HepG2 (cell line): ENCODE measurements at regions not wholly inside any gene's neighbourhood (a gene's known extent, or its start where the extent isn't known, plus 50 kb on each side); places are given as distances from the start of the nearest gene placed in this dataset.

Experiments used
- AFF4 ChIP-seq: sonication (generic); formaldehyde crosslinking; IDR thresholded peaks from 2 replicates; pipeline ENCODE4 v1.4.0; 2020; ENCODE audit warnings: missing genetic modification reagents
- CTCF ChIP-seq: sonication (generic); formaldehyde crosslinking; IDR thresholded peaks from 2 replicates; pipeline ENCODE4 v1.5.0; 2020; ENCODE audit warnings: mild to moderate bottlenecking, missing genetic modification reagents, moderate library complexity
- E2F1 ChIP-seq: sonication (generic); formaldehyde crosslinking; IDR thresholded peaks from 2 replicates; pipeline ENCODE4 v1.5.0; 2020; ENCODE audit warnings: missing genetic modification reagents
- PATZ1 ChIP-seq: sonication (generic); formaldehyde crosslinking; IDR thresholded peaks from 2 replicates; pipeline ENCODE4 v1.4.0; 2020; ENCODE audit warnings: missing genetic modification reagents
- PCBP1 ChIP-seq: fragments of 200-400 bp; formaldehyde crosslinking; IDR thresholded peaks from 2 replicates; pipeline ENCODE4 v1.6.1; 2017; ENCODE audit warnings: mild to moderate bottlenecking, low read depth, low read length, borderline replicate concordance
- POGK ChIP-seq: sonication (generic); formaldehyde crosslinking; conservative IDR thresholded peaks from 2 replicates; pipeline ENCODE4 v1.8.0; 2022; ENCODE audit warnings: mild to moderate bottlenecking, moderate library complexity, missing genetic modification reagents
- SETDB1 ChIP-seq: sonication (generic); formaldehyde crosslinking; IDR thresholded peaks from 2 replicates; pipeline ENCODE4 v1.5.1; 2020; ENCODE audit warnings: missing genetic modification reagents, mild to moderate bottlenecking, borderline replicate concordance
- ZEB1 ChIP-seq: IDR thresholded peaks from 2 replicates; pipeline ENCODE4 v1.6.1; 2012; ENCODE audit warnings: mild to moderate bottlenecking, low read depth, inconsistent platforms; ENCODE audit not compliant: insufficient replicate concordance
- ZNF34 ChIP-seq: sonication (generic); formaldehyde crosslinking; IDR thresholded peaks from 2 replicates; pipeline ENCODE4 v1.4.0; 2020; ENCODE audit warnings: mild to moderate bottlenecking, missing genetic modification reagents, borderline replicate concordance
- ZNF354B ChIP-seq: sonication (generic); formaldehyde crosslinking; IDR thresholded peaks from 2 replicates; pipeline ENCODE4 v1.8.0; 2022; ENCODE audit warnings: mild to moderate bottlenecking, missing genetic modification reagents
- ZNF460 ChIP-seq: sonication (generic); formaldehyde crosslinking; IDR thresholded peaks from 2 replicates; pipeline ENCODE4 v1.5.1; 2020; ENCODE audit warnings: missing genetic modification reagents, mild to moderate bottlenecking, borderline replicate concordance
- ZNF496 ChIP-seq: sonication (generic); formaldehyde crosslinking; IDR thresholded peaks from 2 replicates; pipeline ENCODE4 v1.8.1; 2023; ENCODE audit warnings: mild to moderate bottlenecking, moderate library complexity, missing genetic modification reagents; ENCODE audit not compliant: insufficient replicate concordance
- ZNF607 ChIP-seq: sonication (generic); formaldehyde crosslinking; IDR thresholded peaks from 2 replicates; pipeline ENCODE4 v1.5.1; 2020; ENCODE audit warnings: missing genetic modification reagents, mild to moderate bottlenecking, borderline replicate concordance
- TF ChIP-seq, protein P1 (sequence below), 2 experiments: sonication (generic) in 1 of 2; formaldehyde crosslinking in 1 of 2; IDR thresholded peaks; 2 replicates each; pipeline versions ENCODE4 v1.5.1 to v1.6.1; 2011 to 2020; ENCODE audit warnings: borderline replicate concordance in 1 of 2, low read depth in 1 of 2, low read length in 1 of 2, mild to moderate bottlenecking in 1 of 2, missing genetic modification reagents in 1 of 2, moderate library complexity in 1 of 2

DNA sequence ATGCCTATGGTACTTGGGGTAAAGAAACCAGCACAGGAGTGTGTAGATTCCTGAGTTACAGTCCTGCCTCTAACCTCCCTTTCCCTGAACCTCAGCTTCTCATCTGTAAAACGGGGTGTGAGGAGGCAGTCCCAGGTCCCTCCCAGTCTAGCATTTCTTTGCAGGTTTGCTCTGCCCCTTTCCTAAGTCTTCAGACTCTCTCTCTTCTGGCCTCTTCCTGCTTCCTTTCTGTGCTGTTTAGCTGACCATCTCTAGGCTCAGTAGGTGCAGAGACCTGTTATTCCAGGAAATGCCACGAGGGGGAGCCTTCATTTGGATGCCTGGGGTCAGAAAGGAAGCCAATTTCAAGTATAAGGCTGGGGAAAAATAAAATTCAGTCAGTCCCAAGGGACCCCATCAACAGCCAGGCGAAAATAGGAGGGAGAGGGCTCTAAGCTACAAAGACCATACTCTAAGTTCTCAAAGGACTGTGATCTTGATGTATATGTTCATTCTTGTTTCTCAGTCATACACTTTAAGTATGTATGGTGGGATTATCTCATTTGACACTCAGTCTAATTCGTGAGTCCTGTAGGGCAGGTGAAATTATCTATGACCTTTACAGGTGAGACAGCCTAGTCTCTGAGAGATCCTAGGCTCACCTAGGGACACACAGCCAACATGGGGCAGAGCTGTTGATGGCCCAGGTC lies 89.1 kb downstream of the NCR2 start (continued):
- TF ChIP-seq PCBP1 (no peak), SETDB1 (CRISPR knock-in tag) (no peak), POGK (CRISPR knock-in tag) (no peak), AFF4 (CRISPR knock-in tag) (no peak), ZNF34 (0 out of 2 replicates have a peak, but pooled peaks have one; percentile 55), CTCF (CRISPR knock-in tag) (peak; percentile 92), ZEB1 (peak; percentile 17), ZNF354B (CRISPR knock-in tag) (no peak), ZNF607 (CRISPR knock-in tag) (no peak), ZNF460 (CRISPR knock-in tag) (no peak), ZNF496 (CRISPR knock-in tag) (no peak), PATZ1 (CRISPR knock-in tag) (peak; percentile 22; the same call in 1 of the 2 replicates), E2F1 (no peak)
- TF ChIP-seq, protein P1, sequence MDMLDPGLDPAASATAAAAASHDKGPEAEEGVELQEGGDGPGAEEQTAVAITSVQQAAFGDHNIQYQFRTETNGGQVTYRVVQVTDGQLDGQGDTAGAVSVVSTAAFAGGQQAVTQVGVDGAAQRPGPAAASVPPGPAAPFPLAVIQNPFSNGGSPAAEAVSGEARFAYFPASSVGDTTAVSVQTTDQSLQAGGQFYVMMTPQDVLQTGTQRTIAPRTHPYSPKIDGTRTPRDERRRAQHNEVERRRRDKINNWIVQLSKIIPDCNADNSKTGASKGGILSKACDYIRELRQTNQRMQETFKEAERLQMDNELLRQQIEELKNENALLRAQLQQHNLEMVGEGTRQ (IDR thresholded peaks at IDR 0.05; ENCODE audit: low read depth, low read length), result no peak
- TF ChIP-seq, protein P1 (CRISPR knock-in tag; IDR thresholded peaks at IDR 0.05; ENCODE audit: borderline replicate concordance), result no peak
